ENCODE measurements at regions not wholly inside any gene's neighbourhood (a gene's known extent, or its start where the extent isn't known, plus 50 kb on each side); places are given as distances from the start of the nearest gene placed in this dataset.
A peak's percentile ranks its signal among the peaks of the same experiment; 100 is the strongest.

DNA sequence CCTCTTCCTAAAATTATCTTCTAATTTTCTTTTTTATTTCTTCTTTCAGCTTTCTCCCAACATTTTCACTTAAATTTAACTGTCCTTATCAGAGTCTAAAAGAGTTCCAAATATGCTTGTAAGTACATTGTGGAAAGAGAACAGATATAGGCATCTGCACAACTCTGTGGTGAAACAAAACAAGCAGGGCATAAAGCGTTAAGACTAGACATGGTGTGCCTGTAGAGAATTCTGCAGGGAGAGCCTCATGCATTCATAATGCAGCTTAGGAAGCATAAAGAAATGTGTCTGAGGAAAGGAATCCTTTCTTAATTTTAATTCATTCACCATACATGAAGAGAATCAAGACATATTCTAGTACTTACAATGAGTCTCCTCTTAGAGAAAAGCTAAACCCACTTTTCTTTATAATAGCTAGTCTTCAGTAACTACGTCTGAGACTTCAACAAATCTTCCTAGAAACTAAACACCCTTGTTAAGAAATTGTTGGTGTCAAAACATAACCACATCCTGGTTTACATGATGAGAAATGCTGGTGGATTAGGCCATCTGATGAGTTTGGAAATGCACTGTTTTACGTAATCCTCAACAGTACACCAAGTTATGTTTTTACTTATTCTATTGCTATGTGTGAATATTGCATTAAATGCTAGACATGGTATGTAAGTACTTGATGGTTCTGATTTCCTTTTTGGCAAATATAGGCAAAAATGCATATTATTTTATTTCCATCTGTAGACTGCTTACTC is 307.8 kb upstream of the GIMD1 start:
- DNase-seq = no peak

DNA sequence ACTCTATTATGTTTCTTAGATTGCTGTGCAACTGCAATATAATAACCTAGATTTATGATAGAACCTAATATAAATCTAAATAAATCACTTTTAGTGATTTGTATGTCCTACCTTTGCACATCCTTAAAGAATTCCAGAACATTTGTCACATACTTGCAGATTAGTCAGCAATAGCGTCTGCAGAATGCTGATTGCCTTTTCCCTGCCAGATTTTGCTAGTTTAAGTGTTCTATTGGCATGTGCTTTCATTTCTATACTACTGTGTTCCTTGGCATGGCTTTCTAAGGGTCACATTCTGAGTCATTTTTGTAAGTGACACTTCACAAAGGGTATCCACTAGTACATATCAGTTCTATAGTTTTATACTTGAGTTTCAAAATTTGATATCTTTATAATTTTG is 303.1 kb upstream of the GIMD1 start:
- no peak for DNase-seq

DNA sequence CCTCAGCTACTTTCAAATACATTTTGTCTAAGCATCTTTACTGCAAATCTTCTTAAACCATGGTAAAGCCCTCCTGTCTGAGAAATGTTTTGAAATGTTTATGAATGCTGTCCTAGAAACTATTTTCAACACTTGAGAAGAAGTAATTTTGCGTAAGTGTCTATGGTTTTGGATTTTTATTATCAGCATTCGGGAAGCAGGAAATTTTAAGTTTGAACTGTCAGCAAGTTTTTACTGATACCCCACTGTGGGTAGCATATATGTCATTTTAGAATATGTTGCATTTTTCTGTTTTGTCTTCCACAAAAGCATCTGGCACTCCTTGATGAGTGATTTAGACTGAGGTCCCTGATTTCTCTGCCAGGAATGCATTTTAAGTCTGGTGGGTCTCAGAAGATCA is 302.4 kb upstream of the GIMD1 start:
- DNase-seq = no peak

DNA sequence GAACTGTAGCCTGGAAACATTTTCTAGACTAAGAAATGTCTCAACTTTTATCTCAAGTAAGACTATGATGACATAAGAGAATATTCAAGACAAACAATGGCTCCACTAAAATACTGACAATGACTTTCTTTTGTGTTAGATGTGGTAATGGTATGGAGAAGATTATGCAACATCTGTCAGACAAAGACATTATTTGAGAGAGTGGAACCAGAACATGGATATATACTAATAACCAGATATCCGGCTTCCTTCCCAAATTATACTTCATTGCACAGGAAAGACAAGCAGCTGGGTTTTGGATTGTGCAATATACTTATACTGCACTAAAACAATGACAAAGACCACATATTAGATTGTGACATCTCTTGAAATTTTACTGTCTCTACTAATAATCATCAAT is 290.8 kb upstream of the GIMD1 start:
- DNase-seq = no peak

DNA sequence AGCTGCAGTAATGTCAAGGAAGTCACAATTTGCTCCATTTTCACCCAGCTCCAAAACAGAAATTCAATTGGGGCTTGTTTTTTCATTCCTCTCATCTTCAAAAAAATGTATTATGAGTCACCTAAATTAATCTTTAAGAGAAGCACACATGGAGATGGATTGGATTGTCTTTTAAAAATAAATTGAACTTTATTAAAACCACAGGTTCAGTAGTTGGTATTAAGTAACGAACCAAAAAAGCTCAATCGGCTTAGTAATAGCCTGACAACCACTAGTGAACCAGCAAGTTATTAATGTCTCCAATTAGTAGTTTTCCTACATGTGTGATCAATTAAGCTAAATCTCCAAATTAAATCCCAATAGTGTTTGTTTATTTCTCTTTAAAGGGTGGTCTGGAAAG is 283.5 kb upstream of the GIMD1 start:
- DNase-seq = no peak

DNA sequence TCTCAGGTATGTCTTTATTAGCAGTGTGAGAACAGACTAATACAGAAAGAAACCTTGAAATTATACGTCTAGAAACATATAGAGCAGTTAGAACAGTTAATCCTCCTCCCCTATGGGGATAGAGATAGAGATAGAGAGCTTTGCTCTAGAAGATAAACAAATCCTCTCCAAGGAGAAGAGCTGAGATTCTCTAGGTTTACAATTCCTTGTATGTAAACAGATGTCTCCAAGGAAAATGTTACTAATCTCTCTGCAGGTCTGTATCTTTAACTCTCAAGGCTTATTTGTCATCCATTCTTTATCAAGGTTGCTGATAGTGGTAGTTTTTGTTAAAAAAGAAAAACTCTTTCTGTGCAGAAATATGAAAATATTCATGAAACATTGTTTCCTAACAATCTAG is 282.1 kb upstream of the GIMD1 start:
- no peak for DNase-seq

DNA sequence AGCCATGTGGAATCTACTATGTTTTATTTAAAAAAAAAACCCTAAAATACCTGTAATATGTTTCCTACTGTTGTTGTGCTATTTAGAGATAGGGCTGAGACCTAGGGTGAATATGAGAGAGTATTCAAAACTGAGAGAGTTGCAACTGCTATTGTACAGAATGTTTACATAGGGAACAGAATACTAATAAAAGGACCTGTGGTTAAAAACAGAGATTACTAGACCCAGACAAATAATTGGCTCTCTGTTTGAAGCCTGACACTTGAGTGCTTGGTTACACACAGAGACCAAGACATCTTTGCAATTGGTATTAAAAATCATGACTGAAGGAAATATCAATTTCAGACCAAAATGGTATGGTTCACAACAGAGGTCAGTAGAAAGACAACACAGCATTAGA is 278.9 kb upstream of the GIMD1 start:
- DNase-seq = no peak

DNA sequence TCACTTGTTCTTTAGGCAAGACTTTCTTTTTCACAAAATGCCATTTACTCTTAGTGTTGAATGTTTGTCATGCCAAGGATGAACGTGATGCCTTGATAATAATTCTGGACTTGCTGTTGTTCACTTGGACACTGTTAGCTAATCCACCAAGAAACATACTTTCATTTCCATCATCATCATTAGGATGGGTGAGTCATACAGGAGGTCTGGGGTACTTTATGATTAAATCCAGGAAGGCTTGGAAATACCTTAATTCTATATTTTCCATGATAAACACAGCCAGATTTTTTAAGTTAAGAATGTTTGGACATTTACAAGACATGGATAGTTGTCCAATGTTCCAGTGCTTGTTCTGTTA is 260.7 kb upstream of the GIMD1 start:
- DNase-seq = no peak

DNA sequence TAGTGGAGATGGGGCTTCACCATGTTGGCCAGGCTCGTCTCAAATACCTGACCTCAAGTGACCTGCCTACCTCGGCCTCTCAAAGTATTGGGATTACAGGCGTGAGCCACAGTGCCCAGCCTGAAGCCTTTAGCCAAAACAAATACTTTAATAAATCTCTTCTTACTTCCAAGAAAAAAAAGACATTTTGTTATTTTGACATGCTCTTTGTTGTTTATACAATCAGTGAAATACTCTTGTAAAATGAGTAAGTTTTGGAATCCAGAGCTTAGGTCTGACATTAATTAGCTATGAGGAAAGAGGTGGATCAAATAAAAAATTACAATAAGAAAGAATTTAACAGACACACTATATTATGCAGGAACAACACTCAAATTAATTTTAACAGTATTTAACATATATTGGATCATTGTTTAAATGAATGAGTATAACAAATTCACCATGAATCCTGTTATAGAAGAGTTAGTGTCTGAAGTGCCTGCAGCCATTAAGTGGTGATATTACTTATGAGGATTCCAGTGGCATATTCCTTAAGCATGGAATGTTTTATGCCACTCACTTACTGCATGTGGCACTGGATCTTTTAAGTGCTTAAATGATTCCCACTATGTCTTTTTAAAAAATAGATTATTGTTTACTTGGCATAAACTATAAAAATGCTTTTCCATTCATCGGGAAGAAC is 260.1 kb upstream of the GIMD1 start:
- no peak for DNase-seq

DNA sequence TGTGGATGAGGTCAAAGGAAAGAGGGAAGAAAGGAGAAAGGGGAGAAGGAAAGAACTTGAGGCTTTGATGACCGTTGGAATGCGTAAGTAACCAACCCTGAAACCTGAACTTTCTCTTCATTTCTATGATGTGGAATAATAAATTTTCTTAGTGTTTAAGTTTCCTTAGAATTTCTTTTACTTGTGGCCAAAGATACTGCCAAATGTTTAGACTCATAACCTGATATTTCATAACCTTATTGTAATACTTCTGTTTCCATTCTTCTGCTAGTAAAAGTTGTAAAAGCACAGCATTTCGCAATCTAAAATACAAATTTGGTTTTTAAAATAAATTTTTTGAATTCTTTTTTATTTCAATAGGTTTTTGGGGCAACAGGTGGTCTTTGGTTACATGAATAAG is 258.5 kb upstream of the GIMD1 start:
- no peak for DNase-seq

DNA sequence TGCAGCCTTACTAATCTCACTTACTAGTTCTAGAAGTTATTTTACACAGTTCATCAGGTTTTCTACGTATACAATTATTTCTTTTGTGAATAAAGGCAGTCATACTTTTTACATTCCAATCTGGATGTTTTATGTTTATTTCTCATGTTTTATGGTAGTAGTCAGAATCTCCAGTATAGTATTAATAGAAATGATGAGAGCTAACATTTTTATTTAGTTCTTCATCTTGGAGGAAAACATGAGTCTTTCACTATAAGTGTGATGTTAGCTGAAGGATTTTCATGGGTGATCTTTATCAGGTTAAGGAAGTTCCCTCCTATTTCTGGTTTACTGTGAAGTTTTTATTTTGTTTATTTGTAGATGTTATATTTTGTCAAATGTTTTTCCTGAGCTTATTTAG is 256.1 kb upstream of the GIMD1 start:
- peak; percentile 15 for DNase-seq

DNA sequence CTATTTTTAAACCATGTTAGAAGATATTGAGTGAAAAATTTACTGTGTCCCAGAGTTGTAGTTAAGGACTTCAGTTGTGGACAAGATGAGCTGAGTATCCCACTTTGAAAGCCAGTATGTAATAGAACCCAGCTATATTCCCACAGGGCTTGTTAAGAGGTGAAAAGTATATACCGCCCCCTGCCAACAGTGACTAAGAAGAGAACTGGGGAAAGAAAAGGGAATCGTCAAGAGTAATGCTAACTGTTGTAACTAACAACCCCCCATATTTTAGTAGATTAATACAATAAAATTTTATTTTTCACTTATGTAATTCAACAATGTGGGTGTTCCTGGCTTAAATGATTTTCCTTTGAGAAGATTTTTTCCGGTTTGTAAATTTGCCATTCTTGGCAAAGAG is 250.4 kb upstream of the GIMD1 start:
- no peak for DNase-seq

DNA sequence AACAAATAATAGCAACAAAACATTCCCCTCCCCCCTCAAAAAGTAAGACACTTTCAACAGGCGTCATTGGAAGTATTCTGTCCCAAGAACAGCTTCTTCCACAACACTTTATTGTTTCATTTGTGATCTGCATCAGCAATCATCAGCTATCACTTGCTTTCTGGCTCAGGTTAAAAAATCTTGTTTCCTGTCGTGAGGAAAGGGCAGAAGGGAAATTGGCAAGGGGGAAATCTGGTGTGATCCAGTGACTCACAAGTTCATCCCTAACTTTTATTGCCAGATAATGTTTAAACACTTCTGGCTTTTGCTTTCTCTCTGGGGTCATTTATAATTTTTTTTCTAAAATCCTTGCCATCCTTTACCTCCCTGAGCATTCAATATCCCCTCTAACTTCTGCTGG is 247.4 kb upstream of the GIMD1 start:
- peak; percentile 7 for DNase-seq

DNA sequence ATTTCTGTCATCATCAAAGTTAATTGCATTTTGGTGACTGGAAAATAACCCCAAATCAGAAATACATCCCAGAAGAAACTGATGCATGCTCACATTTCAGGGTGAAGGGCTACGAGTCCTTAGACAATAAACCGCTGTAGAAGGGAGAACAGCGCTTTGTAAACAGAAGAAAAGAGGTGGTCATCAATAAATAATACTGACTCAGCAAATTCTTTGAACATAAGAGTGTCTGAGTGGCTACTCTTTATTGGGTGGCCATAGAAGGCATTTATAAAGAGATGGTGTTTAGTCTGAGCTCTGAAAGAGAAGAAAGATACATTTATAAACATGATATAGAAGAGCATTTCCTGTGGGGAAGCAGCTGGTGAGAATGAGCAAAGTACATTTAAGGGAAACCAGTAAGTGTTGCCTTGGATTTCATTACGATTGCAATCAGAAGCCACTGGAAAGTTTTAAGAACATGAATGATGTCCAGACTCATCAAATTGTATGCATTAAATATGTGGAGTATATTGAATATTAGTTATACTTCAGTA is 246.9 kb upstream of the GIMD1 start:
- DNase-seq = no peak

DNA sequence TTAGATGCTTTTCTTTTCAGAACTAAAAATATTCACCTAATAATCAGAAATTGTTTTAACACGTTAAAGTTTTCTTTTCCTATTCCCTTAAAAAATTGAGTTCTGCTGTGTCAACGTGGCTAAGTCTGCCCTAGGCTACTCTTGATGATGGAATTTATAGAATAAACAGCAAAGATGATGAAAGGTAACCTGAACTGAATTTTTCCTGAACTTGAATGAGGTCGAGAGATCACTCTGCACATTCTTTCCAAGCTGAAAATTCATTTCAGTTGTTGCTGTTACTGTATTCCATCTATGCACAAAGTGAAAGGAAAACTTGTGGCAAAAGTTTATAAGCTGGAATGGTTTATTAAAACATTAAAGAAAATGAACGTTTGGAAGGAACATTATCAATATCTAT is 245.9 kb upstream of the GIMD1 start:
- DNase-seq = no peak

DNA sequence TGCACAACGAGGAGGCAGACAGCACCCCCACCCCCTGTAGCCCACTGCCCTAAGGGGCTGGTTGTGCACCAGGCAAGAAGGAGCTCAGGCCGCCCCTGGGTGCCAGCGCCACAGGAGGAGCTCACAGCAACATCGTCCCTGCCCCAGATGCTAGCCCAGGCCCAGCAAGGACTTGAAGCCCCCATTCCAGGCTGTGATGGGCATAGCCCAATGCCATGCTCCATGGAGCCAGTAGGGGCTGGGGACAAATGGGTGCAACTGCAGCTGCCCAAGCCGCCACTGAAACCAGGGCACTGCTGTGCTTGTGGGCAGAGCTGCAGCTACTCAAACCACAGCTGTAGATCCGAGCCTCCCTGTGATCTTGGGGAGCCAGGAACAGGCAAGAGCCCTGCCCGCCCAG is 241.3 kb upstream of the GIMD1 start:
- no peak for DNase-seq

DNA sequence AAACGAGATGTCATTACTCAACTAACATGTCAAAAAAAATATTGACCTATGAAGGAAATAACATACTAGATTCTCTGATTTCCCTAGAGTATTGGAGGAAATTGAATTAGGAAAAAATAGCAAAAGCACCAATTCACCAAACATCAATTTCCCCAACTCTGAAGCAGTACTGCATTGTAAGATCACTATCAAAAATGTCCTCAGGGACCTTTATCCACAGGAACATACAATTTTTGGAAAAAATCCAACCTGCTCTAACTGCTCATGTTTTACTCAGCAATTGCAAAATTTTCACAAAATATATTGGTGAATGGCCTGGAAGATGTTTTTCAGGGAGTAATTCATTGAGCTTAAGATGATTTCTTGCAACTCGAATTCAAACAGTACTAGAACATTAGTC is 239.0 kb upstream of the GIMD1 start:
- no peak for DNase-seq

DNA sequence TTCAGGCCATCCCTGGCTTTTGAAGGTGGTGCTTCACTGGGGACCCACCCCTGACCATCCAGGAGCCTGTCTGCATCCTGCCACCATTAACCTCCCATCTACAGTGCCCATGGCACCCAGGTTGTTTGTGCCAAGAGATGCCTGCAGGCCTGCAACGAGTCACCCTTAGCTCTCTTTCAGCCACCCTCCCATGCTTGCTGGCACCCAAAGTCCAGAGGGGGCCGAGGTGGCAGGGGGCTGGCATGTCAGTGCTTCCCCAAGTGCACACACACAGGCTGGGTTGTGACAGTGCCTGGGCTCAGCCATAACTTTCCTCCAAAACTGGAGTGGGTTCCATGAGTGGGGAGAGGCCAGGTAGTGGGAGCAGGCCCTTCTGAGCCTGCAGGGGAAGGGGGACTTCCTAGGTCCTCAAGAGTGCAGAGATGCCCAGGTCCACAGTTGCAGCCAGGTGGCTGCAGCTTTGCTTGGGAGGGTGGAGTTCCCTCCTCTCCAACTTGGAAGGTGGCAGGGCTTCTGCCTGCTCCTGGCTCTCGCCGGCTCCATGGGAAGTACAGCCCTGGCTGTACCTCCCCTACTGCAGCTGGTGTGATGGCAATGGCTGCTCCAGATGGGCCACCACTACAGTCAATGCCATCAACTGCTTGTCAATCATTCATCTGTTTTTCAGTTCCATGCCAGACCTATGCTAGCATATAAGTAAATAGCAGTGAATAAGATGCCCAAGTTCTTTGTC is 235.9 kb upstream of the GIMD1 start:
- no peak for DNase-seq

DNA sequence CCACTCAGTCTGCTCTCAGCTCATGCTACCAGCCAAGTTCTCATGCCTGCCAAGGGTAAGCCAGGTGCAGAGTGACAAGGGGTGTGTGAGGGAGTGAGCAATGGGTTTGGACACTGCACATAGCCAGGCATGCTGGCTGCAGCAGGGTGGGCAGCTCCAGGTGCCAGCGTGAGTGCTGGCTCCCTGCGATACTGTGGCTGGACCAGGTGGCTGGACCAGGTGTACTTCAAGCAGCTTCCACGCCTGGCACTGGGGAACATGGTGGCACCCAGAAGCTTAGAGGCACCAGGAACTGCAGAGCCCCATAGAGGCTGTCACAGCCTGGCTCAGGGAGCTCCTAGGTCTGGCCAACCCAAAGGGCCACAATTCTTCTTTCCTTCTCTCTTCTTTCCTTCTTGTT is 234.9 kb upstream of the GIMD1 start:
- DNase-seq = no peak

DNA sequence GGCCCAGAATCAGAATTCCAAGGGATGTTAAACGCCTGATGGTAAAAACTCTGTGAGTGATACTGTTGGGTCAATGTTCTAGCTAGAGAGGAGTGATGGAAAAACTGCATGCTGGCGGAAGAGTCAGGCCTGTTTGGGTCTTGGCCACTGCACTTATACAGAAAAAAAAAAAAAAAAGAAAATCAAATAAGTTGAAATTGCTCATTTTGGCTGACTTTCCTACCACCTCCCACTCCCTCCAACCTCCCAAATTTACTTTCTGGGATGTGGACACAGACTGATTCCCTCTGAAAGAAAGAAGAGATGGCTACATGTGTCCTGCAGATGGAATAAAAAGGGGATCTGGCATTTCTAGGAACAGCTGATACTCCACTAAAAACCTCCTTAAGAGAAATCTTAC is 234.1 kb upstream of the GIMD1 start:
- no peak for DNase-seq

DNA sequence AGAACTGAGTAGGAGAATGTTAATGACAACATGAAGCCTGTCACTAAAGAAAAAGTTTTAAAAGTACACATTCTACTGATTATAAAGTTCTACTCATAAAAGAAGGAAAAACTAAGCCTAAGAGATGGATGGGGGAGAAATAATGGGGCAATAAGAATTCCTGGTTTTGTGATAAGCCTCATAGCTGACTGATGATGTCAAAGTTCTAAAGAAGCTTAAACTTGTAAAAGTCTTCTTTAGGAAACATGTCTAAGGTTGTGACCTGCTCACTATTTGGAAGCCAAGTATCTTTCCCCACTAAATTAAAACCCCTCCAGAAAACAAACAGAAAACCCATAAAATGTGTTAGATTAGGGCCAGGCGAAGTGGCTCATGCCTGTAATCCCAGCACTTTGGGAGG is 232.9 kb upstream of the GIMD1 start:
- DNase-seq = no peak

DNA sequence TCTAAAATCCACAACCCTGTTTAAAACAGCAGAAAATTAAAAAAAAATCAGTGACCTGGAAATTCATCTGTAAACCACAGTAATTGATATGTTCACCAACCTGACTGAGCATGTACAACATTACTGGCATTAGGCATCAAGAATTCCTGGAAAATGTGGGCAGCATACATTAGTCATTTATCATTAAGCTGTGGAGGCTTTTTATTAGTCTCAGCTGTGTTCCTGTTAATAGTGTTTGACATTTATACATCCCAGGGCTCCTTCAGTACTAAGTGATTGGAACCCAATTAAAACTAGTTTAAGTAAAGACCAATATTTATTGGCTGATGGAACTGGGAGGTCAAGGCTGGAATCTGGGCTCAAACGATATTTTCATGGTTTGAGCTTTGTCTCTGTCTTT is 227.3 kb upstream of the GIMD1 start:
- DNase-seq = no peak

DNA sequence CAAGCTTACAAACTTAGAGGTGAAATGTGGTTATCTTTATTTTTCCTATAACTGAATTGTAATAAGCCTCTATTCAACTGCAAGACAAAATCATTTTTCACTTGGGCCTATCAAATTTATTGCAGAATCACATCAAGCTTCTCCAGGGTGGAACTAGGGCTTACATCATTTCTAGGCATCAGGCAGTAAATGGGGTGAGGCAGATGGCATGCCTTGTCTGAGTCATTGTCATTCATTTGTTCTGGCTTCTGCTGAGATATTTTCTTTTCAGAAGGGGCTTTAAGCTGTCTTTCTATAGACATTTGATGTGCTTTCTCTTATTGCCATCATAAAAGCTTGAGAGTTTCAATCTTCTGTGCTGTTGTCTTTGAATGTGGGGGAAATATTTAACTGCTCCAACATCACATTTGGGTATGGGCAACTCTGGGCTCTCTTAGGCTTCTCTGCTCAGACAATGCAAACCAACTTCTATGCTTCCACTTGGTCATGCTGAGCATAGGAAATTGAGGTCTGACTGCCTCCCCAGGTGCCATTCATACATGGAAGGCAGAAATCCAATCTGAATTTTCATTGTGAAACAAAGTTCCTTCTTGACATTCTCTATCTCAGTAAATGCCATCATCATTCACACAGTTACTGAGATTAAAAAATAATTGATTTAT is 225.8 kb upstream of the GIMD1 start:
- no peak for DNase-seq

DNA sequence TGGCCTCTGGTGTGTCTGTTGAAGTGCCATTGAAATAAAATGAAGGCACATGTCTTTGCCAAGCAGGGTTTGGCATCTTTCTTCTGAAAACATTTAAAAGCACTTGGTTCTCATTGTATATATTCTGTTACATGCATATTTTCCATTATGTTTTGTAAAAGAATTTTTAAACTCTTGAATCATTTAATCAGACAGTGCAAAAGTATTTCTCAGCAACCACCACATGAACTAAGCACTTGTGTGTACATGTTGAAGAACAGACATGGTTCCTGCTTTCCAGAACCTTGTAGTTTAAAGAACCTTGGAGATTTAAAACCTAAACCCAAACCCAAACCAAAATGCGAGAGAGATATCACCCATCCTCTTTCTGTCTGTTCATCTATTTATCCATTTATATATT is 220.3 kb upstream of the GIMD1 start:
- no peak for DNase-seq
